GM19468 (cell line): ENCODE measurements at regions not wholly inside any gene's neighbourhood (a gene's known extent, or its start where the extent isn't known, plus 50 kb on each side); places are given as distances from the start of the nearest gene placed in this dataset.

Source experiments
- ATAC-seq: cut with Tn5 transposase; IDR thresholded peaks from one replicate; pipeline ENCODE4 v1.9.1; 2021; ENCODE audit warnings: mild to moderate bottlenecking, moderate library complexity, moderate number of reproducible peaks; ENCODE audit not compliant: unreplicated experiment; ENCODE audit errors: extremely low read depth

DNA sequence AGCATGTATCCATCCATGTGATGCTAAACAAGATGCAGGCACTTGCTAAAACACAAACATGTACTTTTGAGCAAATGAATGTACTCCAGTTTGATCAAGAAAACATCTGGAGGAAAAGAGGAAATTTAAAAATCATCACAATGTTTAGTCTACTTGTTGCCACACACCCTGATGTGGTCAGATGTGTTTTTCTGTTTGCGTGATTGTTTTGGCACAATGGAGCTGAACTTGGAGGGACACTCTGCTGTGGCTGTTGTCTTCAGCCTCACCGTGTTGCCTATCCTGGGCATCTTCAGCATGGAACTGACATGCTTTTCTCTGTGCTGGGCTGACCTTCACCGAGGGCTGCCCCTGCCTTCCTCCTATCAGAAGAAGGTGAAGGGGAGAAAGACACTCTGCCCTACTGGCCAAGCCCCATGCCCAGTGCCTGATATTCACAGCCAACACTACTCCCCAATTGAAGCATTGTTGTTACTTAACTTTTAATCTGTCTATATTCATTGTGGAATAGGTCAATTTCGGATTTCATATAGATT, 268.3 kb upstream of the IGFBP3 start:
- ATAC-seq = no peak

DNA sequence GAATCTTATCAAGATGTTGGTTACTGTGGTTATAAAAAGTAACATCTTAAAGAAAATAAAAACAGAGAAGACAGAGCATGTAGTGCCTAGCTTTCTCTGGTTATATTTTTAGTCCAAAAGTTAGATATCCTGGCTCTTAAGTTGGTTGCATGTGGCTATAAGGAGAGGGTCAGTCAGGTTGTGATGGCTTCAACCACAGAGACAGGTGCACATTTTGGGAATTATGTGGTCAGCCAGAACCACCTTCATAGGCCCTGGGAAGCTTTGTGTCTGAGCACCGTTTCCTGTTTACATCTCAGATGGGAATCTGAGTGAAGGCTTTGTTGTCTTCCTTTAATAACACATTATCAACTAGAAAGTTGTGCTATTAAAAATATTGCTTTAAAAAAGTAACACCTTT, 265.1 kb upstream of the IGFBP3 start:
- no peak for ATAC-seq

DNA sequence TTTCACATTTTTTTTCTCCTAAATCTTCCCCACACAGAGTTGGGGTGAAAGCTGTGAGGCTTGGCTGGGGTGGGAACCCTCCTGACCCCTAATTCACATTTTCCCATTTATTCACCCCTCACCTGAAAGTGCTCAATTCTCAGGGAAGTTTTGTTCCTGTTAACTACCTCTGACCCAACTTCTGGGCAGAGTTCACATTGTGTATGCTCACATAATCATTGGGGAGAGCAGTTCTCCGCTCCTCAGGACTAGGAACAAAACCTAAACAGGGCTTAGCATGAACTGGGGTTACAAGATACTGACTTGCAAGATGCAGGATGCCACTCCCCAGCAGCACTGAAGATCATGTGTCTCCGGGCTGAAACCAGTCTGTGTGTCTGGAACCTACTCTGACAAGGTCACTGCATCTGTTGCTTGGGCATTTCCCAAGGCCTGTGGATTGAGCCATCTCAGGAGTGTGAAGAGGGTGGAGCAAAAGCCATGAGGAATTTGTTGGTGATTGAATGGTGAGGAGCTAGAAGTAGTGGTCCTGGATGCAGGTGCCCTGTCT, 258.1 kb upstream of the IGFBP3 start:
- no peak for ATAC-seq

- ATAC-seq = no peak
Observed at GRCh38 chr7:46178661-46179060, 257.6 kb upstream of the IGFBP3 start.

- no peak for ATAC-seq
Observed at GRCh38 chr7:46177821-46178220, 256.7 kb upstream of the IGFBP3 start.

- ATAC-seq = no peak
Observed at GRCh38 chr7:46175221-46175620, 254.1 kb upstream of the IGFBP3 start.

- no peak for ATAC-seq
Observed at GRCh38 chr7:46174196-46174580, 253.1 kb upstream of the IGFBP3 start.

DNA sequence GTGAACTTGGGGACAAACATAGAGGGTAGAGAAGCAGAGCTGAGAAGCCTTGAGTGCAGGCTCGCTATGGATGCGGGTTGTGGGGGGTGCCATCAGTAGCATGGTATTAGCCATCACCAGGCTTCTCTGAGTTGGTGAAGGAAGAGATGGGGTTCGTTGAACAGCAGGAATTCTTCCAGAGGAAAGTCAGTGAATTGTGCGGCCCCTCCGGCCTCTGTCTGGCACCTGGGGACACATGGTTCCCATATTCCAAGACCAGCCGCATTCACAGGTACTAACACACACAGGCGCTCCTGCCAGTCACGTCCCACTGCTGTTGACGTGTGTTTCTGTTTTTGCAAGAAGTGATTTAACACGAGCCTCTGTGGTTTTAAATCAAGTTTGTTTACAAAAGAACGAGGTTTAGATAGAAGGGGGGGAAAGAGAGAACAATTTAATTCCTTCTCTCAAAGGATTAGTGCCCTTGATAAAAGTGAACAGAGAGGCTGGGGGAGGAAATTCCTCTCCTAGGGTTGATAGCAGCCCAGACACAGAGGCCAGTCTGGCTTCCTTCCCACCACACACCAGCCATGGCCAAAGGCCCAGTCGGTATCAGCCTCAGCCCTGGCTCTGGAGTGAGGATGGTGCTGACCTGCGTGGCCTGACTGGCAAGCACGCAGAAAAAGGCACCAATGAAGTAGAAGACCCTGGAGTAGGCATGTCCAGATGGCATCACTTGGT, 252.6 kb upstream of the IGFBP3 start:
- ATAC-seq = no peak

DNA sequence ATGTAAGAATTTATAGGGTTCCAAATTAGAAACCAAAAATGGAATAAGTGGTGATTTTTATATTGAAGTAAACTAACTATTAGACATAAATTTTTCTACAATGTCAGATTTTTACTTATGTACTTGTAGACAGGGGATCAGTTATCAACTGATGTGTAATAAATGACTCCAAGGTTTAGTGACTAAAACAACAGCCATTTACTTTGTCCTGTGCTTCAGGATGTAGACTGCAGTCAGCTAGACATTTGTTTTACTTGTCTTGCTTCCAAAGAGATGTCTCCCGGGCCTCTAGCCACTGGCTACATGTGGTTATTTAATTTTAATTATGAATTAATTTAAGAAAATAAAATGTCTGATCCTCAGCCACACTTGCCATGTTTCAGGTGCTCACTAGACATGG, 249.7 kb upstream of the IGFBP3 start:
- no peak for ATAC-seq

GRCh38 chr7:46170021-46170420, 248.9 kb upstream of the IGFBP3 start:
- ATAC-seq = no peak

DNA sequence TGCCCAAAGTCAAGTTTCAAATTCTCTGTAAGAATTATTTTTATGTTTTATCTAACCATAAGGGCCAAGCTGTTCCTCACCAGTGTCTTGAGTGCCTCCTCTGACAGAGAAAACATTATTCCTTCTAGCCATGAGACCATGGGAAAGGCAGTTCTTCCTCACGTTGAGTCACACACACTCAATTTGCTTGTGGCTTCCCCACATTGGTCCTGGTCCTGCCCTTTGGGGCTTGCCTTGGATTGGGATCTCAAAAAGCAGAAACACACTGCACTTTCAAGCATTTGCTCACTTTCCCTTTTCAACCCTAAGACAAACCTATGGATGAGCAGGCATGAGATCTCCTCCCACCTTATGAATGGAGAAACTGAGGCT, 248.3 kb upstream of the IGFBP3 start:
- no peak for ATAC-seq

DNA sequence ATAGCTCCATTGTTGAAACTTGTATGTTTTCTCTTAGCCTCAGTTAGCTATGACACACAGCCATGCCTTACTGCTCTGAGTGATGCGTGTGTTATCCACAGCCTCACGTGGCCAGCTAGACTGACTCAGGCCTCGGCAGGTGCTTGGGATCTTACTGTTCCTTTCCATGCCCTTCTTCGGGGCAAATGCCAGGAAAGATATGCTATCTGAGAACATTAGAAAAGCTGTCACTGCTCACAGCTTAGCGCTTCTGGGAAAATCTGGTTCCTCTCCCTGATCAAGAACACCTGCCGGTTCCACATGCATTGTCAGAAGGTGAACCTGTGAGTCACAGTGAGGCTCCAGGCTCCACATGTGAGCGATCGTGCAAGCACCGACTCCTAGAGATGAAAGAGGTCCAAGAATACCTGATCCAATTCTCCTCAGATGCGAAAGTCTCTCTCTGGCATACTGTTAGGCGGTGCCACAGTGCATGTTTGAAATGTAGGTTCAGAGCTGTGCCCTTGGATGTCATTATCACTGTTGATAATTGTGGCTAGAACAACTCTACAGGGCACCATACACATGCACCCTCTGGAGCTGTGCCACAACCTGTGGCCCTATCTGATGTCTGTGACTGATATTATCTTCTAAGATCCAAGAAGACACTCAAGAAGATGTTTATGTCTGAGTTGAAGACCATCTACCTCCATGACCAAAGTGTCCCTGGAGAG, 247.8 kb upstream of the IGFBP3 start:
- ATAC-seq = no peak

DNA sequence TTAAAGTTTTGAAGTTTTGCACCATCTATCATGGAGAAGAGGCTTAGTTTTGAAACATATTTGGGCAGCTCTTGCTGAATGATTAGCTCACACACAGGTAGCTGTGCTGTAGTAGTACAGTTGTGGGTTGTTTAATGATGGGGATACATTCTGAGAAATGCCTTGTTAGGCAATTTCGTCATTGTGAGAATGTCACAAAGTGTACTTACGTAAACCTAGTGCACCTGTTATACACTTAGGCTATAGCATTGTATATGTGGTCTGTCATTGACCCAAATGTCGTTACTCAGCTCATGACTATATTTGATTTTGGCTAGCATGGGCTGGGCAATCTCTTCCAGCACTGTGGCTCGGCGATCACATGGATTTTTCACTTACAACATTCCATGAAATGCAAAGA, 247.2 kb upstream of the IGFBP3 start:
- no peak for ATAC-seq

DNA sequence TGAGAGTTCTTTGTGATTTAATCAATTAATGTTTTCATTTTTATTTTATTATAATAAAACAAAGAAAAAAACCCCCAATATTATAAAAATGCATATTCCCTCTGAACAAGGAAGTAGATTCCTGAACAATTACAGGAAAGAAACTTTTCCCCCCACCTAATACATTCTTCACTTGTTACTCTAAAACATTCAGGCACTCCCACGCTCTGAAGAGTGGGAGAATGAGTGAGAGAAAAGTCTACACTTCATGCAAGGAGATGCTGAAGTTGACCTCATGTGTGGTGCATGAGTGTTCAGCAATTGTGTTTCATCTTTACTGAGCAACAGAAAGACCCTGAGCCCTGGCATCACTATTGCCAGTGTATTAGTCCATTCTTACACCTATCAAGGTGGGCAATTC, 244.2 kb upstream of the IGFBP3 start:
- no peak for ATAC-seq

DNA sequence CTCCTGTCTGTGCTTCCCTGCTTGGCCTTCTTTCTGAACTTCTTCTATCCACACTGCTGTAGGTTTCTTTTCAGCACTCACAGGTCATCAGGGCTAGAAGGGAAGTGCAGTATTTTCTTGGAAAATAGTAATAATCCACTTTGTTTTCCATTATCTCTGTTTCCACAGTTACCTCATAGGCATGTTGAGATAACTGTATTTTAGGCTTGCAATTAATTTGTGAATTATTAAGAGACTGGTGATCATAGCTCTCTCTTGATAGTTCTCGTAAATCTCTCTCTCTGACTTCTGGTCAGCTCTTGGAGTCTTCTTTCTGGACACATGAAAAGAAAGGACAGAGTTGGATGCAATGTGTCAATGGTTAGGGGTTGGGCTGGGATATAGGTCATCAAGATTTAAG, 243.6 kb upstream of the IGFBP3 start:
- no peak for ATAC-seq

- ATAC-seq = no peak
Observed at GRCh38 chr7:46163246-46163645, 242.2 kb upstream of the IGFBP3 start.

DNA sequence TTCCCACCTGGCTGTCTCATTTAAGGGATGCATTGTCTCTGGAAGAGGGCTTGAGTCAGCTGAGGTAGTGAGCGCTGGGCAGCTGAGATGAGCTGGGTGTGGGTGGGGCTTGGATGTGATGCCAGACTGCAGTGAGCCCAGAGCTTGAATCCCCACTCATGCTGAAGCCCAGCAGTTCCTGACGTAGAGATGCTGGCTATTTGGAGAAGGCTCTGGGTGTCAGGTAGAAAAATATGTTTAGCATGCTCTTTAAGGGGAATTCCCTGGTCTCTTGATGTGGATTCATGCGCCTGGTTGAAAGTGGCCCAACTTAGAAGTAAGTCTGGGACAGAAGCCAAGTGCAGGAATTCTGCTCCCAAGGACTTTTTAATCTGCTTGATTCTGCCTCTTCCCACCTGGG, 241.5 kb upstream of the IGFBP3 start:
- ATAC-seq = no peak

DNA sequence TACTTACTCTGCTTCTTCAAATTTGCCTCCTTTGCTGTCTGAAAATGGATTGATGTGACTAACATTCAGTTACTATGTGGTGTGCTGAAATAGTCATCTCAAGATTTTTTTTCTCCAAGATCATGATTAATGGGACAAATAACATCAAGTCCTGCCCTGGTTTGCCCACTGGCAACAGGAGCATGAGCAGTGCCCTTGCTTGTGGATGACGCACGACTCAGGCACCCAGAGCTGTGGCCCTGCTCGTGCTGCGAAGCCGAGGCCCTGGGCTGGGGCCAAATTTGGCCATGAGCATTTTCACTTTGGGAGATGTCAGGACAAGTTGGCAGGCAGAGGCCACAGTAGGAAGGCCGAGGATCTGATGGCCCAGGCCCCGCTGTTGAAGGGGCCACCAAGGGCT, 239.8 kb upstream of the IGFBP3 start:
- ATAC-seq = no peak

DNA sequence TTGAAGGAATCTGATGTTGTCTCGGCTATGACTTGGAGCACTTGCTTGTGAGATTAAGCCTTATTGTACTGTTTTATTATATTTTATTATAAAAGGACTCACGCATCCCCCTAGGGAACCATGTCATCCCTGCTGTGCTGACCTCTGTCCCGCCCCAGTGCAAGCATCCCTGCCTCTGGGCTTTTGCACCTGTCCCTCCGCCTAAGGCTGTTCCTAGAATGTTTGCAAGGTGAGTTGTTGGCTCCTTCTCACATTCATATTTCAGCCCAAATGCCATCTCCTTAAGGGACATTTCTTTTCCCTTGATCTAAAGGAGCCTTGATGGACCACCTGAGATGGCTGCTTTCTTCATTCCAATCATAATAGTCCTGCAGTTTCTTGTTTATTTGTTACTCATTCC, 236.9 kb upstream of the IGFBP3 start:
- no peak for ATAC-seq

GRCh38 chr7:46157404-46157803, 236.3 kb upstream of the IGFBP3 start:
- no peak for ATAC-seq

GRCh38 chr7:46156853-46157252, 235.8 kb upstream of the IGFBP3 start:
- ATAC-seq = no peak

DNA sequence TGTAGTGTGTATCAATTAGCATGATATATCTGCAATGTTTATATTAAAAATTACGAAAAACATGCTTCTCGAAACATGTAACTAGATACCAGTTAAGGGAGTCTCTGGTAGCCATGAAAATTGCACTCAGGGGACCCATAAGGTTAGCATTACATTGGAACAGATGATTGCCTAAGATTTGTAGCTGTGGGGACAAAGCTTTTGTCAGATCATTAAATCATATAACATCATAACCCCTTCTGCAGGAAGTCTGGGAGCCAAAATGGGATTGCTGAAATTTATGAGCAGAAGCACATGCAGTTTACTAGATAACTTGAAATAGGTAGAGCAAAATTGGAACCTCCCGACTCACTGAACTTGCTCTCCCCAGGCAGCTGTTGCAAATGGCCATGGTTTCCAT, 235.0 kb upstream of the IGFBP3 start:
- ATAC-seq = no peak
